ENCODE measurements at regions not wholly inside any gene's neighbourhood (a gene's known extent, or its start where the extent isn't known, plus 50 kb on each side); places are given as distances from the start of the nearest gene placed in this dataset.

- TF ChIP-seq KIAA2018 (CRISPR knock-in tag; IDR thresholded peaks at IDR 0.05; ENCODE audit: borderline replicate concordance) = no peak
- peak; percentile 83; the same call in 1 of the 2 replicates for TF ChIP-seq ZBTB34 (CRISPR knock-in tag; IDR thresholded peaks at IDR 0.05)
- no peak for TF ChIP-seq ZNF253 (CRISPR knock-in tag; IDR thresholded peaks at IDR 0.05; ENCODE audit: borderline replicate concordance)
- TF ChIP-seq ZNF780A (CRISPR knock-in tag; IDR thresholded peaks at IDR 0.05) = no peak
- TF ChIP-seq LBX2 (CRISPR knock-in tag; IDR thresholded peaks at IDR 0.05; ENCODE audit: borderline replicate concordance) = no peak
- no peak for TF ChIP-seq AKAP8 (CRISPR knock-in tag; IDR thresholded peaks at IDR 0.05)
- TF ChIP-seq HMG20A (CRISPR knock-in tag; IDR thresholded peaks at IDR 0.05; ENCODE audit: borderline replicate concordance) = peak; percentile 99
- no peak for TF ChIP-seq ZNF382 (CRISPR knock-in tag; IDR thresholded peaks at IDR 0.05; ENCODE audit: borderline replicate concordance)
- TF ChIP-seq NFATC3 (CRISPR knock-in tag; IDR thresholded peaks at IDR 0.05) = no peak
- peak; percentile 91; the same call in 1 of the 2 replicates for TF ChIP-seq MBD4 (IDR thresholded peaks at IDR 0.05; ENCODE audit: borderline replicate concordance, low read length)
- no peak for TF ChIP-seq MED13 (CRISPR knock-in tag; IDR thresholded peaks at IDR 0.05)
- TF ChIP-seq REXO4 (CRISPR knock-in tag; IDR thresholded peaks at IDR 0.05; ENCODE audit: borderline replicate concordance) = no peak
- 0 out of 2 replicates have a peak, but pooled peaks have one; percentile 26 for TF ChIP-seq JUN (CRISPR knock-in tag; IDR thresholded peaks at IDR 0.05)
- TF ChIP-seq ZNF576 (CRISPR knock-in tag; IDR thresholded peaks at IDR 0.05) = no peak
- TF ChIP-seq HCFC1 (IDR thresholded peaks at IDR 0.05; ENCODE audit: low read depth, low read length) = no peak
- no peak for TF ChIP-seq RXRA (CRISPR knock-in tag; IDR thresholded peaks at IDR 0.05)
- TF ChIP-seq ZNF205 (CRISPR knock-in tag; IDR thresholded peaks at IDR 0.05) = peak; percentile 99
- TF ChIP-seq ZNF773 (CRISPR knock-in tag; IDR thresholded peaks at IDR 0.05; ENCODE audit: borderline replicate concordance) = no peak
- TF ChIP-seq ZNF850 (CRISPR knock-in tag; conservative IDR thresholded peaks at IDR 0.05) = no peak
- TF ChIP-seq ZBTB20 (CRISPR knock-in tag; IDR thresholded peaks at IDR 0.05; ENCODE audit: borderline replicate concordance, low read depth) = peak; percentile 96; the same call in 1 of the 2 replicates
- TF ChIP-seq GATAD2A (CRISPR knock-in tag; IDR thresholded peaks at IDR 0.05) = peak; percentile 96
- TF ChIP-seq ZNF614 (CRISPR knock-in tag; IDR thresholded peaks at IDR 0.05; ENCODE audit: borderline replicate concordance) = peak; percentile 73; the same call in 1 of the 2 replicates
These were observed 377.2 kb upstream of the TNC start (continued) for GRCh38 chr9:115495052-115495635.
